GM18508 (cell line): ENCODE measurements at regions not wholly inside any gene's neighbourhood (a gene's known extent, or its start where the extent isn't known, plus 50 kb on each side); places are given as distances from the start of the nearest gene placed in this dataset.
A peak's percentile ranks its signal among the peaks of the same experiment; 100 is the strongest.

Experiments used
- ATAC-seq: cut with Tn5 transposase; IDR thresholded peaks from one replicate; pipeline ENCODE4 v1.9.1; 2021; ENCODE audit warnings: moderate number of reproducible peaks; ENCODE audit not compliant: insufficient read depth, unreplicated experiment

DNA sequence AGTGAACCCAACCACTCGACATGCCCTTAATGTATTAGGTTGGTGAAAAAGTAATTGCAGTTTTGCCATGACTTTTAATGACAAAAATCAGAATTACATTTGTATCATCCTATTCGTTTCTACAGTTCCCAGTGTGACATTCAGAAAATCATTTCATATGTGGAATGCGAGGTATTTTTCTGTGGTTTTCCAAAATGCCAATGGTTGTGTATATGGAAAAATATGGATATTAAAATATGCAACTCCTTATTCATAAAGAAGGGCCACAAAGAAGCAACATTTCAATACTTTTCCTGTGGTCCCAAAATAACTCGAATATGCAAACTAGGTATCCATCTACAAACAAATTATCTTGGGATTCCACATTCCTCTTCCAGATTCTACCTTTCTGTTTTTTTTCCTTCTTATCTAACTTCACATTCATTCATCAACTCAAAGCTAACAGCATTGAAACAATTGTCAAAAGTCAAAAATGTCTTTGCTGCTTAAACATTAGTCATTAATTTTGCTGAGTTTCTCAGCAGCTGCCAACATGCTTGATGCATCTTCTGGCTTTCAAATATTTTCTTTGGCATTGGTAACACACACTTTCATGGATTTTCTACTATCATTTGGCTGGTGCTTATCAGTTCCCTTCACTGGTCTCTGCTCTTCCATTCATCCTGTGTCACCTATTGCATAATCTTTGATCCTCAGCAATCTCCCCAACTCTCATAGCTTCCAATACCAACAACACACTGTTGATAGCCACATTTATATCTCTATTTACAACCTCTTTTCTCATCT, 1445.4 kb downstream of the EFNB2 start:
- ATAC-seq: no peak

DNA sequence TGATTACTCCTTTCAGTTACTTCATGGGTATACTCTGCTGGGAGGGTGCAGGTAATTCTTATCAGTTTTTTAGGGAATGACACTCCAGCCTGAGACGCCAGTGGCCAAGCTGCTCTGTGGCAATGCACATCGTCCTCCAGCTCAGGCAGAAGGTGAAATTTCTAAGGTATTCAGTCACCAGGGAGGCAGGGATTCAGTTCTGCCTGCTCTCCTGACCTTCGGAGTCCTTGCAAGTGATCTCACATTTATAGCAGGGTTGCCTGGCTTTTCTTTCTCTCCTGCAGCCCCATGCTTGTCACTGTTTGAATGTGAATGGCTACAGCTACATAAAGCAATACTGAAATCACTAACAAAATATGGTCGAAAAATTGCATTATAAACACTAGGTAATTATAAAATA, 1447.5 kb downstream of the EFNB2 start:
- no peak for ATAC-seq

DNA sequence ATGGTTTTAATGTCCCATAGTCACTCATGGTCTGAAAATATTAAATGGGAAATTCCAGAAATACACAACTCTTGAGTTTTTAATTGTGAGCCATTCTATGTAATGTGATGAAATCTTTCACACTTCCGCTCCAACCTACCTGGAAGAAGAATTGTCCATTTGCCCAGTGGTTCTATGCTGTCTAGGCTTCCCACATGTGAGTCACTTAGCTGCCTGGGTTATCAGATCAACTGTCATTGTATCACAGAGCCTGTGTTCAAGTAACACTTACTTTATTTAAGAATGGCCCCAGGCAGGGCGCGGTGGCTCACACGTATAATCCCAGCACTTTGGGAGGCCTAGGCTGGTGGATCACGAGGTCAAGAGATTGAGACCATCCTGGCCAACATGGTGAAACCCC, 1450.5 kb downstream of the EFNB2 start:
- ATAC-seq: no peak

DNA sequence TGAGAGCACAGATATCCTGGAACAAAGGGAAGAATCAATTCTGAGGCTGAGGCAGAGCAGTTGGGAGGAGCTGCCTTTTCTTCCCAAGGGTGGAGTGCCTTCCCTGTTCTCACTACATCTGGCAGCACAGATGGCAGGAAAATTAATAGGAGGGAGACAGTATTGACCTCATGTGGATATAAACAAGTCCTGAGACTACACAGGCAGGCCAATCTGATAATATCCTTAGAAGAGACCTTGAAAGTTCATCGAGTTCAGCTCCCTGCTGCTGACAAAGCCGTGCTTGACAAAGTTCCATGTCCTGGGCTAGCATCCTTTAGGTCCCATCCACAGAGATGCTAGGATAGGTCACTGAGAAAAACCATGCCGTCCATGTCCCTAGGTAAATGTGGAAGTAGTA, 1451.5 kb downstream of the EFNB2 start:
- ATAC-seq: no peak

DNA sequence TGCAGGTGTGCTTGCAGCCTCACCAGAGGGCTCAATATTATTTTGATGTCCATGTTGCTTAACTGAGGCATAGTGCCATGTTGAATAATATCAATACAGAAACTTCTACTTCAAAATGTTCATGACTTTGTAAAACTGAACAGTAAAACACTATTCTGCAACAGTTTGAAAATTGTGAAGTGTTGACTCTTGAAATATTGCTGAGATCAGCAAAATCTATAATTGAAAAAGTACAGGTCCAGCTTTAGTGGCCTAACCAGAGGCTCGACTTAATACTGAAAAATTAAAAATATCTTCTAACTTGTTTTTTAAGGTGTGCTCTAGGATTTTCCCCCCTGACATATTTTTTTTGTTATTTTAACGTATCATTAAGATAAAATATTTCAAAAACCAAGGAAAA, 1460.7 kb downstream of the EFNB2 start:
- ATAC-seq: no peak

DNA sequence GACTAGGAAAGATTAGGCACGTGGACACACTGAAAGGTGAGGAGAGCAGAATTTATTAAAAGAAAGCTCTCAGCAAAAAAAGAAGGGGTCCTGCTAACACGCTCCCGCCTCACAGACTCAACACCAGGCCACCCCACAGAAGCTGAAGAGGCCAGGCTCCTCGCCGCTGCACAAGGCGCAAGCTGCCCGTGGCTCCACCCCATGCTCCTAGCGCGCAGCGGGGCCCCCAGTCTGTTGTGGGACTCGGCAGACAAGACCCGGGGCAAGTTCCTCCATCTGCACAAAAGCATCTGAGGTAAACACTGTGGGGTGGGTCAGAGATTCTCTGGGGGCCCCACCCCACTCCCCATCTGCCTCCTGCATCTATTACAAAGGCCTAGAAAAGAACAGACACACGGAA, 1462.4 kb downstream of the EFNB2 start:
- no peak for ATAC-seq

DNA sequence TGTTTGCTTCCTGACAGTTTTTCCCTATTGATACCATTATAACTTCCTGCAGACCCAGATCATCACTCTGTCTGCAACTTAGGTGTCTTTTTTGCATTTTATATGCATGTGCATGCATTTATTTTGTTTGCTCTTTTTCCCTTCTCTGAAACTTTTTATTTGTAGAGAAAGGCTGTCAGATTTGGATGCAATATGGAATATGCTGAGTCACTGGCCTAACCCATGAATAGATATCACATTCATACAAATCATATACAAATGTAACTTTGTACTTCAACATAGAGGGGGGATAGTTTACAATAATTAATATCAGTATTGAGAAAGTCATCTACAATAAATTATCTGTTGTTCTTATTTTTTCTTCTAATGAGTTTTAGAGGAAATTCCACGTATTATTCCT, 1465.0 kb downstream of the EFNB2 start:
- ATAC-seq: no peak

DNA sequence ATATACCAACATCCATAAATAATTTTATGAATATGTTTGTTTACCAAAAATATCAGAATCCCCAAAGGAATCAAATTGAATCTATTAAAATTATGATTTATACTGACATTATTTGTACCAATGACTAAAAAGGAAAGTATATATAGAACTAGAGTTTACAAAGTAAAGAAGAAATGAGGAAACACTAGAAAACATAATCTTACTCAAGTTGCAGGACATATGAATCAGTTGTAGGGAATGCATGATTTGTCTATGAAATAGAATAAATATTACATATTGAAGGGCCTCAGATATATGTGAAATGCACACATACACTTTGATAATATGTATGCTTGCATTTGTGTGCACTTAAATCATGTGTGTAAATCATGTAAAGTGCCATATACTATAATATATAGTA, 1466.4 kb downstream of the EFNB2 start:
- no peak for ATAC-seq

DNA sequence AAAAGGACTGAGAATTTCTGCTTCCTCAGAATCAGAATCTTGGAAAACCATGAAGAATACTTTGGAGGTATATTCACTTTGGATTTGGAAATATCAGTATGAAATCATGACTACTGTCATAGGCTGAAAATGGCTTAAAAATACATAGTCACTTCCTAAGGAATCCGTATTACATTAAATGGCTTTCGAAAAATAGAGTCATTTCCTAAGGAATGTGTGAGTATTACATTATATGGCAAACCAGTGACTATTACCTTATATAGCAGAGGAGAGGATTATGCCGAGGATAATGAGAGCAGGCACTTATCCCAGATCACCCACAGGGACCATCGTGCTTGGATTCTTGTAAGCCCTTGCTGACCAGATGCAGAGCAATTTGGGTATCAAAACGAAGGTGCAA, 1471.8 kb downstream of the EFNB2 start:
- no peak for ATAC-seq

DNA sequence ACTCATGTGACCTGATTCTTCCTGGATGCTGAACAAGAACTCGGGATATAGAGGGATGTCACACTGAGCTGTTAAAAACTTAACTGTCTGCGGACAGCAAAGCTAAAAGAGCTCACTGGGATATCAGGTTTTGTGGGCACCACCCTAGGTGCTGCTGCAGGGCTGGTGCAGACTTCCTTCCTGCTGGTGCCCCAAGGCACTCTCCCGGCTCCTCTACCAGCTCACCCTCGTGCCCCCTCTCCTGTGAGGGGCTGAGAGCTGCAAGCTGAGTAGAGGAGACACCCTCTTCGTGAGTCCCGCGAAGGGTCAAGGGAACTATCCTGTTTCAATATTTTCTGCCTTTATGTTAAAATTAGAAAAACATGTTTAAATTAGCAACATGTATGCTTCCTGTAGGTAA, 1475.7 kb downstream of the EFNB2 start:
- no peak for ATAC-seq

DNA sequence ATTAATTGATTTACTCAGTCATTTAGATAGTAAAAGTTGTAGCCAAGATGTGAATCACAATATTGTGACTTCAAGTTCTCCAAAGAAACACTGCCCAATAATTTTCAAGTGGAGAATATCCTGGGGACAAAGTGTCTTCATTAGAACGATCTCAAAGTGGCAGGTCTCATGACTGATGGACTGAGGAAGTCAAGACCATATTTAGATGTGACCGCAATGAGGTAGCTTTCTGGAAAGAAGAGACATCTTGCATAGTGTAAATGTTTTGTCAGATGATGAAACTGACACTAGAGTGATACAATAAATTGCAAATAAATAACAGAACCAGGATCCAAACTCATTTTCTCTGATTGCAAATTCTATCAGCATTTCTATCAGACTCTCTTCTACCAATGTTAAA, 1476.9 kb downstream of the EFNB2 start:
- no peak for ATAC-seq

DNA sequence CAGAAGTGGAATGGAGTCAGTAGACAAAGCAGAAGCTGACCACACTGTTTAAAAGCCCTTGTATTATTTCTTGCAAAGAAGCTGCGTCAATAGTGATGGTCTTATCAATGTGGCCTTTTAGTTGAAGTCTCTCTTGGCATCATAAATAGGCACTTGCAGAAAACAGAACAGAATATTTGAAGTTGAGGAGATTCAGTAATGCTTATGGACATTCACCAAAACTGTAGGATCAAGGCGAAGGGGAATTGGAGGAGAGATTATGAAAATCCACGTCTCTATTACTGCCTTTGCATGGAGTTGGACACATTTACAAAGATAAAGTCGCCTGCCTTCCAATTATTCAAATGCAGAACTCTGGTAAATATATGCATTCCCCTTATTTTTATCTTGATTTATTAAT, 1482.8 kb downstream of the EFNB2 start:
- no peak for ATAC-seq

DNA sequence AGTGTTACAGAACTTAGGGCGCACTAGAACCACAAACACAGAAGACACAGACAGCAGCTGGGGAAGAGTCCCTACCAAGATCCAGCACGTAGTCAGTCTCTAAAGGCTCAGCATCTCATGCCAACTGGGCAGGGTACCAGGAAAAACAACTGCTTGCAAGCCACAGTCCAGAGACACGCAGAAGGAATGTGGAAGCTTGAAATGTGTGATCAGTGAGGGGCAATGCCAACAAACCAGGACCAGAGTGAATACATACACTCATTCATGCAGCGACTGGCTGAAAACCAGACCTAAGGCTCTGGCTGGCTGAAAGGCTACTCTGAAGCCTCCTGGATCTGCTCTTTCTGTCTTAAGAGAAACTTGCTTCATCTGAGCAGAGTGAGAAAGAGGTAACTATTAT, 1484.8 kb downstream of the EFNB2 start:
- ATAC-seq: no peak

DNA sequence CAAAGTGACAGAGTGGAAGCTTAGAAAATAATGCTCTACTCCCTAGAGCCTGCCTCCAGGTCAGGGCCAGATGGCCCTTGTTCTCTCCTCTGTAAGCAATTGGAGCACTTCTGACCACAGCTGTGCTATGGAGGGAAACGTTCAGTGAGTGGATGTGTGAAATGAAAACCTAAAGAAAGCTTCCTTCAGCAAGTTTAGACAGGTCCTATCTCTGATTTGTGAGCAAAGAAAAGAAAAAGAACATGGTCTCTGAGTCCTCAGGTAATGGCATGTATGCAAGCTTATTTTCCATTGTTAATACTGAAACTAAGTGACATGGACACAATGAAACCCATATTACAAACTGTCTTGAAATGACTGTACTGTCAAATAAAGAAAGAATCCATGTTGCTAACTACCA, 1486.8 kb downstream of the EFNB2 start:
- ATAC-seq: peak; percentile 82

DNA sequence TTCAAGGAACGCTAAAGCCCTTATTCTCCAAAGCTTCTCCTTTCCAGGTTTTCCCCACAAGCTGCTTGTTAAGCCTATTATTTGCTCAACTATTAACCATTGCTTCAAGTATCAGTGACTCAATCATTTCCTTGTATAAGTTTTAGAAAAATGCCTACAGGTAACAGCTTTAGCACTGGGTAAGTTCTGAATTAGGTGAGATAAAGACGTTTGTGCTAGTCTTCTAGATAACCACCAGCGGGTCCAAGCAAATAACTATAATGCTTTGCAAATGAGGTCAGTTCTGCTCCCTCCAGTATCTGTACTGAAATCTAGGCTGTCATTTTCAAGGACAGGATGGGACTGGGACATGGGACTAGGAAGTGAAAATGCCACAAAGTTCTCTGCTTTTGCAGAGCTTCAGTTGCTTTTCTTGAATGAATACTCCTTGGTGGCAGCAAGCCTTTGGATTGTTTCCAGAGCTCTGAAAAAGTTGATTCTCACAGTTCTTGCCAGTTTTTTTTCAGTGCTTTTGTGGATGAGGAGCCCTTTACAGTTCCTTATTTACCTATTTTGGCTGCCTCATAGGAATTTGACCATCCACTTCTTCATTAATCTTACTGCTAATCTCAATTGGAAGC, 1487.7 kb downstream of the EFNB2 start:
- no peak for ATAC-seq

DNA sequence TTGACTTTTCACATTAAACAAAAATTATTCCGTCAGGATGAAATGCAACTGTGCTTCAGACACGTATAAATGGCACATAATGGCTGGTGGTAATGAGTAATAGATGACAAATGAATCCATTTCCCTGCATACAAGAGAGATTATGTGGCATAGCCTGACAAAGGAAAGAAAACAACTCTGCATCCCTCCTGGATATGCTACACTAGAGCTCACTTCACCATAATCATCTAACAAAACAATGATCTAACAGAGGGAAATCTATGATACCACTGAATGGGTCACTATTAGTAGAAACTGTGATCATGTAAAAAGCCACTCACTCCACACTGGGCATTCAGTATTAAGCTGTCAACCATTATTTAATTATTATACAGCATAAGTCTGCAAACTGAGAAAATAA, 1498.4 kb downstream of the EFNB2 start:
- ATAC-seq: no peak

DNA sequence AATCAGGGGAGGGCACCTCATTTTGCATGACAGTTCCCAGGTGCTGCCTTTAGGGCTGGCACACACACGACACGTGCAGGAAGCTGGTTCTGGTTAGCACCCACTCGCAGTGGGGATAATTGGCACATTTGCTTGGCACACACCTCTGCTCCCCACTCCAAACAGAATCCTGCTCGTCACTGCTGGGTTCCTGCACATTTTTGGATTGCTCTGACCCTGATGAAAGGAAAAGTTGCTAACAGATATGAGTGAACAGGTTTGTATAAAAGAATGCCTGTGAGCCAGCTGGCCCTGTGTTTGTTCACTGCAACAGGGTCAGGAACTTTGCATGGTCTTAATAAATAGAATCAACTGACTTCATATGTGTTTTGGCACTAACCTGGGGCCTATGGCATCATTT, 1500.4 kb downstream of the EFNB2 start:
- no peak for ATAC-seq

DNA sequence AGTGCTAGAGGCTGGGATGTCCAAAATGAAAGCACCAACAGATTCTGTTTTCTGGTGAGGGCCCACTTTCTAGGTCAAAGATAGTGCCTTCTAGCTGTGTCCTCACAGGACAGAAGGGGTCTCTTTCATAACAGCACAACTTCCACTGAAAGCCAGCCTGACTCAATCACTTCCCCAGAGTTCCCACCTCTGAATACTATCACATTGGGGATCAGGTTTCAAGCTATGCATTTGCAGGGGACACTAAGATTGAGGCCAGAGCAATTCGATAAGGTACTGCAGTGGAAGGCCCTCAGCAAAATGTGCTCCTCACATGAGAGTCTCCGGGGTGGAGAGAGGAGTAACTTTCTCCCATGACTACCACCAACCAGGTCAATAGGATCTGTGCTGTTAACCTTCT, 1501.5 kb downstream of the EFNB2 start:
- ATAC-seq: no peak

DNA sequence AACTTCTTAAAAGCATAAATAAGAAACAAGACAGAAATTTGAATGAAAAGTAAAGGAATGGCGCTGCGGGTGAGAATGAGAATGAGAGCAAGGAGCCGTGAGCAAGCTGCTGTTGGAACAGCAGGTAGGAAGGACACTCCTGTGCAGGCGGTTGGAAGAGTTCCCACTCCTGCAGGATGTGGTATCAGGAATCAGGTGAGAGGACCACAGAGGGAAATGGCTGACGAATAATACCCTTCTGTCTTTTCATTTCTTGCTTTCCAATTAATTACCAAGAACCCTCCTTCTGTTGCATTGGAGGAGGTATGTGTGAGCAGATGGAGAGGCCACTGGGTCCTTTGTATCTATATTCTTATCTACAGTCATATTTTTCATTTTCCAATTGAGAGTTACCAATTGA, 1504.2 kb downstream of the EFNB2 start:
- no peak for ATAC-seq

DNA sequence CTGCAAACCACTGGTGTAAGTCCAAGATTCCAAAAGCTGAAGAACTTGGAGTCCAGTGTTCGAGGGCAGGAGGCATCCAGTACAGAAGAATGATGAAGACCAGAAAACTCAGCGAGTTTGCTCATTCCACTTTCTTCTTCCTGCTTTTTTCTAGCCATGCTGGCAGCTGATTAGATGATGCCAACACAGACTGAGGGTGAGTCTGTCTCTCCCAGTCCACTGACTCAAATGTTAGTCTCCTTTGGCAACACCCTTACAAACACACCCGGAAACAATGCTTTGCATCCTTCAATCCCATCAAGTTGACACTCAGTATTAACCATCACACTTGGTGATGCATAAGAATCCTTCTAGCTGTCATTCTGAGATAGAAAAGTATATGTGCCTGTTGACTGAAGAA, 1504.6 kb downstream of the EFNB2 start:
- ATAC-seq: no peak

DNA sequence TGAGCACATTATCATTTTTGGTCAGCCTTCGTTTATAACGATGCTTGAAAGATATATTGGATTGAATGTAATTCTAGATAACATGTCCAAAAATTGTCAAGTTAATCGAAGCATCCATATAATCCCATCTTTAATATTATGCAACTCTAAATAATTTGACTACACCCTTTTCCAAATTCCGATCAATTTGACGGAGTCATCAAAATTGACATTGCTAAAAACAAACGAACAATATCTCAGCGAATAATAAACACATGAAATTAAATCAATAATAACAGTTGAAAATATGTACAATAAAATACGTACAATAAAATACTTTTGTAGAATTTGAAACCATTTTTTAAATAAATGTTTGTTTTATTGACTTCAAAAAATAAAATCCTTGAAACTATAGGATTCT, 1516.4 kb downstream of the EFNB2 start:
- ATAC-seq: no peak

DNA sequence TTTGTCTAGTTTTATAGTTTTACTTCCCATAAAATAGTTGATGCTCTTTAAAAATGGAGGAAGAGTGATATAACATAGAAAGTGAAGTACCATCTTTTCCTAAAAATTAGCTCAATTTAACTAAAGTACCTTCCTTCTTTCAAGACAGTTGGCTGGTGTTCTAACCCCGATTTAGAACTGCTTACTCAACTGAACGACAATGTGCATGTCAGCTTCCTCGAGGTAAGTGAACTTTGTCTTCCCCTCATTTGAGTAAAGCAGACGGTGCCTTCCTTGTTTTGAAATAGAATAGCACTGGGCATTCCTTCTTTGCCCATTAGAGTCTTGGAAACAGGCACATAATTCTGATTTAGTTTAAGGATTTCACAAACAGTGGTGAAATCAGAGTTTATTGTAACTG, 1519.2 kb downstream of the EFNB2 start:
- ATAC-seq: no peak
